B cell (primary cell): ENCODE measurements at regions not wholly inside any gene's neighbourhood (a gene's known extent, or its start where the extent isn't known, plus 50 kb on each side); places are given as distances from the start of the nearest gene placed in this dataset.

Experiments used
- CTCF ChIP-seq: fragments of 200-600 bp; IDR thresholded peaks from one replicate; pipeline ENCODE4 v1.8.0; 2022; ENCODE audit warnings: antibody characterized with exemption, mild to moderate bottlenecking
- EZH2 ChIP-seq: IDR thresholded peaks from 2 replicates; pipeline ENCODE4 v1.6.1; 2012; ENCODE audit warnings: borderline replicate concordance, low read depth, mild to moderate bottlenecking, moderate library complexity, low read length; ENCODE audit not compliant: insufficient read depth, poor library complexity, severe bottlenecking

- TF ChIP-seq CTCF, result no peak
- TF ChIP-seq EZH2, result no peak
Measured at GRCh38 chr3:148420242-148420641, 277.5 kb upstream of the AGTR1 start.
